ENCODE measurements at regions not wholly inside any gene's neighbourhood (a gene's known extent, or its start where the extent isn't known, plus 50 kb on each side); places are given as distances from the start of the nearest gene placed in this dataset.
A peak's percentile ranks its signal among the peaks of the same experiment; 100 is the strongest.
"Not testable (repeated sequence)": the region's sequence is repeated elsewhere in the genome, so short reads cannot be mapped to it uniquely, and the experiment has no call there.

DNA sequence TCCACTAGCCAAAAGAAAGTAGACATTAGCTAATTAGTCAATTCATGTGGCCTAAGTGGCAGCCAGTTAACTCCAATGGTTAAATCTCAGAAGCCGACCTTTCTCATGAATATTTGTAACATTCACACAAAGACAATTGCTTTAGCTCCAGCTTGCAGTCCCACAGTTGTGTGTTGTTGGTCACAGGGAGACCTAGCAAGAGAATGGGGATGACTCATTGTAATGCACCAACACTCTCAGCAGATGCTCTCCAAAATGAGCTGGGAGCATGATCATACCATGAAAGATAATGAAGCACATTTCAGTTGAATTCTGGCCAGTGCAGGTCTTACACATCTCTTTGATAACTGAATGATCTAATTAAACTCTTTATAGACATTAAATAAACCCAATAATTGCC is 160.4 kb downstream of the HLX start:
- TF ChIP-seq Cebpa-rat (IDR thresholded peaks at IDR 0.05) = no peak
- Histone ChIP-seq H3K9ac (no peak overlapping the region), H4K20me1 (no peaks in the 10 kb centered on the region), H3K4me3 (no peak overlapping the region), H3K4me1 (no peaks in the 10 kb centered on the region), H3K9me3 (no peaks in the 10 kb centered on the region; the same call in 1 of the 2 replicates), H3K36me3 (no peaks in the 10 kb centered on the region), H3K27ac (no peak overlapping the region), H3K27me3 (no peaks in the 10 kb centered on the region), H3K4me2 (no peak overlapping the region)

DNA sequence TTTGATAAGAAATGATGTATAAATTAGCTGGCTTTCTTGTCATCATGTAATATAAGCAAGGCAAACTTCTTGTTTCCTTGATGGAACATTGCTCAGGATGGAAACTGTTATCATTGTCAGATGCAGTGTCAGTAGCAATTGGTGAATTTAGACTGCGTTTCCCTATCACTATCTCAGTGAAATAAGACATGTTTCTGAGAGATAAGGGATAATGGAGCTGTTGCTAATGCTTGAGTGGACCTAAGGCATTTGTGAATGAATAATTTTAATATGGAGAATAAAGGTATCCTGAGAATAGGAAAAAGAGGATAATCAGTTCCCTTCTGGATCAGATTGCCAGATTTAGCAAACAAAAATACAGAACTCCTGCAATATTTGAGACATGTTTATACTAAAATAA is 160.9 kb downstream of the HLX start:
- Histone ChIP-seq H3K4me2 (no peak overlapping the region), H4K20me1 (no peaks in the 10 kb centered on the region), H3K9ac (no peak overlapping the region), H3K27ac (no peak overlapping the region), H3K36me3 (no peaks in the 10 kb centered on the region), H3K4me1 (no peaks in the 10 kb centered on the region; the same call in 1 of the 2 replicates), H3K27me3 (no peaks in the 10 kb centered on the region), H3K9me3 (no peaks in the 10 kb centered on the region; the same call in 1 of the 2 replicates), H3K4me3 (no peak overlapping the region)
- no peak for TF ChIP-seq Cebpa-rat (IDR thresholded peaks at IDR 0.05)

DNA sequence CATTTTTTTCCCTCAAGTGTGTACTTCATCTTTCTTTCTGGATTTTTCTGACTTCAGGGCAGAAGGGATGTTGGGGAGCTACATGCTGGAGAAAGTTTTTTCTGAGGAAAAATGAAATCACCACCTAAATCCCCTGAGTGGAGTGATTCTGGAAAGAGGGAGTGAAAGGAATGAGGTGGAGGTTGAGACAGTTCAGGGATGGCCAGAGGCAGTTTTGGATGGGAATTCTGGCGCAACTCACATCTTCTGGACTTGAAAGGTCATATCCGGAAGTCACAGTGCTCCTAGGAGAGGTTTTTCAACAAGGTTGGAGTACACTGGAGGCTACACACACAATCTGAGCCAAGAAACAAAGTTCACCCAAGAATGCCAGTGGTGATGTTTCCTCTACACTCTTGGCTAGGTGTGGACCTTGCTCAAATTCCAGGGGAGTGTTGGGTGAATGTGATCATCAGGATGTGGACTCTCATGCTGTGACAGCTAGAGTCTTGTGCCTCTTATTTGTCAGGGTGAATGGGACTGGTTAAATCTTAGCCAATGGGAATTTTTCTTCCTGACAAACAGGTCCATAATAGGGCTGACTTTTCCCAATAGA is 161.5 kb downstream of the HLX start:
- Histone ChIP-seq H3K27me3 (no peaks in the 10 kb centered on the region), H3K4me3 (no peak overlapping the region), H3K4me1 (peaks cover 7% of the 10 kb centered on the region), H3K4me2 (no peak overlapping the region), H3K36me3 (no peaks in the 10 kb centered on the region), H3K27ac (no peak overlapping the region), H3K9me3 (no peaks in the 10 kb centered on the region; the same call in 1 of the 2 replicates), H3K9ac (no peak overlapping the region), H4K20me1 (no peaks in the 10 kb centered on the region)
- no peak for TF ChIP-seq Cebpa-rat (IDR thresholded peaks at IDR 0.05)

DNA sequence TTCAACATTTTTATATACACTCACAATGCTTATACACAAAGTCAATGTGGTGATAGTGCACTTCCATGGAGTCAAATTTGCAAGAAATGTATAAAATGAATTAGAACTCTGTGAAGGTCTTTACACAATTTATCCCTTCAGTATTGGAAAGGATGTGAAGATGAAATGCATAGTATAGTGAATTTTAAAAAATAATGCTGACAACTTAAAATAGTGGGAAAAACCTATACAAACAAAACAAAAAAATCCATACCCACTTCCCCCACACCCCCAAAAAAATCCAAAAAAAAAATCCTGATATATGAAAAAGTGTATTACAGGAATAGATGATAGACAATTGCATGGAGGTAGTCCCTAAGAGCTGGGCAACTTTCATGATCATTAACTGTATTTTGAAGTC is 165.3 kb downstream of the HLX start:
- Histone ChIP-seq H3K36me3 (no peaks in the 10 kb centered on the region), H3K27me3 (no peaks in the 10 kb centered on the region), H3K27ac (no peak overlapping the region), H4K20me1 (no peaks in the 10 kb centered on the region), H3K4me1 (peaks cover 33% of the 10 kb centered on the region), H3K9ac (no peak overlapping the region), H3K9me3 (peaks cover 6% of the 10 kb centered on the region; the same call in 1 of the 2 replicates), H3K4me2 (no peak overlapping the region), H3K4me3 (no peak overlapping the region)
- TF ChIP-seq Cebpa-rat (IDR thresholded peaks at IDR 0.05) = no peak

DNA sequence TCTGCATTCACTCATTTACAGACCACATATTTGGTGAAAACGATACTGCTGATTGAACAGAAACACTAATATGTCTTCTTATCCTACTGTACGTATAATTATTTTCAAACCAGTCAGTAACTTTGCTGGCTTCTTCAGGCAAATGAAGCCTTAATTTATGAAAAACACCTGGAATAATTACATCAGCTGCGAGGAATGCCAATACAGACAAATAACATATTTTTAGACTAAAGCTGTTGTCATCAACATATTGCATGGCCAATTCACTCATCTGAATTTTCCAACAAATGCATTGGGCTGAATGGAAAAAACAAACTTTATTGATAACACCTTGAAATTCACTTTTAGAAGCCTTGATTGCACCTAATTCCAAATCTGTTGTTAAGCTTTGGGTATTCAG is 165.9 kb downstream of the HLX start:
- Histone ChIP-seq H3K27me3 (no peaks in the 10 kb centered on the region), H3K9me3 (peaks cover 12% of the 10 kb centered on the region; the same call in 1 of the 2 replicates), H3K9ac (no peak overlapping the region), H3K4me2 (no peak overlapping the region), H3K36me3 (no peaks in the 10 kb centered on the region), H3K4me3 (no peak overlapping the region), H4K20me1 (no peaks in the 10 kb centered on the region), H3K27ac (no peak overlapping the region), H3K4me1 (peaks cover 33% of the 10 kb centered on the region)
- no peak for TF ChIP-seq Cebpa-rat (IDR thresholded peaks at IDR 0.05)

DNA sequence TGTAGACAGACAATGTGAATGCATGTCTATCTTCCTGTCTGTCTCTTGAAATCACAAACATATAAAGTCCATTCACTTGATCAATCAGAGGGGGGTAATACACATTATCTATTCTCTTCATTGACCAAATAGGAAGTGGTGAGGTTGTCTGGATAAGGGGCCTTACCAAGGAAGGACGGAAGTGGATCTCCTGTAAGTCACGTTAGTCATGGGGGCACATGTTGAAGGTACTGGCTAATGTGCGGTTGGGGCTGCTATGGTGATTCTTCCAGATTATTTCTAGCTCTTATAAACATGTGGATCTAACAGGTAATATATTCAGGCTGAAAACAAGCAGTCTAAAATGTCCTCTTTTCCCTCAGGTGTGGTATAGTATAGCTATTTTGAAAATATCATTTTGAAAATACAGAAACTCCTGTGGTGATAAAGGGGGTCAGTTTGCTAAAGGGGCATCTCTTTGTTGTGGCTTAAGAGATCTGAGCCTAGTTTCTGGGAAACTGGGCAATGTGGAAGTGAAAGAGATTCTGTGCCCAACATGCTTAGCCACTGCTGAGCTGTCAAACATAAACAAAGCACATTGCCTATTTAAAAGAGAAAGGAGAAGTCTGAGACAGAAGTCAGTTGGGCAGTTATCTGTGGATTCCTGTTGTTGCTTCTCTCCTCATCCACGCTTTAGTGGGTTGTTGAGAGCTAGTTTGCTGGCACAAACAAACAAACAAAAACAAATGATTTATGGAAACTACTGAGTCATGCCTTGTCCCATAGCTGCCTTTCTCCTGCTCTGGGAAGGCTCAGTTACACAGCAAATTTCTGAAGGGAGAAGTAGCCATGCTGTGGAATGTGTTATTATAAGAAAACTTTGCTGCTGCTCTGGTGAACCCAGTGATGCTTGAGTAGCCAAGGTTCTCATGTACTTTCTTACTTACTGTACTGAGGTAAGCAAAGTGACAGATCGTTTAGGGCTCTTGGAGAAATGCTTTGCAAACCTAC is 166.9 kb downstream of the HLX start:
- Histone ChIP-seq H3K9me3 (peaks cover 14% of the 10 kb centered on the region; the same call in 1 of the 2 replicates), H4K20me1 (no peaks in the 10 kb centered on the region), H3K4me1 (peaks cover 33% of the 10 kb centered on the region), H3K4me2 (peak overlapping the region; percentile 70), H3K4me3 (no peak overlapping the region), H3K9ac (no peak overlapping the region), H3K36me3 (no peaks in the 10 kb centered on the region), H3K27me3 (no peaks in the 10 kb centered on the region), H3K27ac (peak overlapping the region; percentile 79)
- no peak for TF ChIP-seq Cebpa-rat (IDR thresholded peaks at IDR 0.05)

DNA sequence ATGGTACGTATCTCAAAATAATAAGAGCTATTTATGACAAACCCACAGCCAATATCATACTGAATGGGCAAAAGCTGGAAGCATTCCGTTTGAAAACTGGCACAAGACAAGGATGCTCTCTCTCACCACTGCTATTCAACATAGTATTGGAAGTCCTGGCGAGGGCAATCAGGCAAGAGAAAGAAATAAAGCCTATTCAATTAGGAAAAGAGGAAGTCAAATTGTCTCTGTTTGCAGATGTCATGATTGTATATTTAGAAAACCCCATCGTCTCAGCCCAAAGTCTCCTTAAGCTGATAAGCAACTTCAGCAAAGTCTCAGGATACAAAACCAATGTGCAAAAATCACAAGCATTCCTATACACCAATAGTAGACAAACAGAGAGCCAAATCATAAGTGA is 172.1 kb downstream of the HLX start:
- not testable (repeated sequence) for H3K36me3 ChIP-seq

DNA sequence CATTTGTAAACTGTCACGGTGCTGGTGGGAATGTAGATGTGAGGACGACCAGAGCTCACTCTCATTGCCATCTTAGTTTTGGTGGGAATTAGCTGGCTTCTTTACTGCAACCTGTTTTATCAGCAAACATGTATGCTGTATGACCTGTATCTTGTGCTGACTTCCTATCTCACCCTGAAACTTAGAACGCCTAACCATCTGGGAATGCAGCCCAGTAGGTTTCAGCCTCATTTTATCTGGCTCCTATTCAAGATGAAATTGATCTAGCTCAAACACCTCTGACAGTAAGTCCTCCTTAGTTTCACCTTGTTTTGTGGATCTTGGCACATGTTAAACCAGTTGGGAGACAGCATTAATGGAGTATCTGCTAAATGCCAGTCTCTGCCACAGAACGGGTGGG is 174.6 kb downstream of the HLX start:
- no peaks in the 10 kb centered on the region for H3K27me3 ChIP-seq
- no peaks in the 10 kb centered on the region; the same call in 1 of the 2 replicates for H3K4me1 ChIP-seq
- no peak overlapping the region for H3K4me3 ChIP-seq
- no peak for TF ChIP-seq Cebpa-rat (IDR thresholded peaks at IDR 0.05)
- peaks cover 14% of the 10 kb centered on the region; the same call in 1 of the 2 replicates for H3K9me3 ChIP-seq
- H3K36me3 ChIP-seq = no peaks in the 10 kb centered on the region
- no peak overlapping the region for H3K9ac ChIP-seq
- H3K27ac ChIP-seq = no peak overlapping the region
- no peaks in the 10 kb centered on the region for H4K20me1 ChIP-seq
- H3K4me2 ChIP-seq = no peak overlapping the region

More for the DNA sequence above, 172.1 kb downstream of the HLX start:
- not testable (repeated sequence) for H3K4me2 ChIP-seq, H4K20me1 ChIP-seq, H3K27me3 ChIP-seq, H3K9ac ChIP-seq, H3K27ac ChIP-seq, H3K4me3 ChIP-seq
- Histone ChIP-seq H3K4me1 (peaks cover 21% of the 10 kb centered on the region), H3K9me3 (peaks cover 14% of the 10 kb centered on the region; the same call in 1 of the 2 replicates)

DNA sequence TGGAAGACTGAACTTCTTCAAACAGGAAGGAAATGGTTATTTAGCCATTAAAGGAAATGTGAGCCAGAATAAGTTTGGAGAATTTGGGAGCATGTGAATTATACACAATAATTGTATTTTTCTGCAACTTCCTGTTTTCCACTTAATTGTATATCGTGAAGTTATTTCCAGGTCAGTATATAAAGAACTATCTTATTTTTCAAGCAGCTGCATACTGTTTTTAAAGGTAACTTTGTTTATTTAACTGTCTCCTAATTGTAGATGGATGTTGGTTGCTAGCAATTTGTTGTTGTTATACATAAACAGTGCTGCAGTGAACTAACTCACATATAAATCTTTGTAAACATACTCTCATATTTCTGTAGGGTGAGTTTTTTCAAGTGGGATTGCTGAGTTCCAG is 180.3 kb downstream of the HLX start:
- no peaks in the 10 kb centered on the region for H3K9me3 ChIP-seq
- H3K27ac ChIP-seq = no peak overlapping the region
- no peak overlapping the region for H3K9ac ChIP-seq
- no peaks in the 10 kb centered on the region for H4K20me1 ChIP-seq
- no peaks in the 10 kb centered on the region for H3K36me3 ChIP-seq
- no peak overlapping the region for H3K4me2 ChIP-seq
- H3K4me1 ChIP-seq = peaks cover 5% of the 10 kb centered on the region; the same call in 1 of the 2 replicates
- H3K4me3 ChIP-seq = no peak overlapping the region
- no peak for TF ChIP-seq Cebpa-rat (IDR thresholded peaks at IDR 0.05)
- no peaks in the 10 kb centered on the region for H3K27me3 ChIP-seq

DNA sequence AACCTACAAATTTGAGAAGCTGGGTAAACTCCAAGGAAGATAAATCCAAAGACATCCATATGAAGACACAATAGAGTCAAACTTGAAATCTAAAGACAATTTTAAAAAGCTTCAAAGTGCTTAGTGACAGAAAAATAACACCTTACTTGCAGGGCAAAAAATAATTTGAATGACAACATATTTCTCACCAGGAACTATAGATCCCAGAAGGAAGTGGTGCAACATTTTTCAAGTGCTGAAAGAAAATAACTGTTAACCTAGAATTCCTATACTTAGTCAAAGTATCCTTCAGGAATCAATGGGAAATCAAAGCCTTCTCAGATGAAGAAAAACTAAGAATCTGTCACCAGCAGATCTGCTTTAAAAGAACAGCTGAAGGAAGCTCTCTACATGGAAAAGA is 184.4 kb downstream of the HLX start:
- Histone ChIP-seq H3K27me3 (no peaks in the 10 kb centered on the region), H3K9me3 (no peaks in the 10 kb centered on the region), H4K20me1 (no peaks in the 10 kb centered on the region), H3K4me1 (peaks cover 22% of the 10 kb centered on the region), H3K4me2 (no peak overlapping the region), H3K36me3 (no peaks in the 10 kb centered on the region), H3K9ac (no peak overlapping the region), H3K4me3 (no peak overlapping the region), H3K27ac (no peak overlapping the region)
- TF ChIP-seq Cebpa-rat (IDR thresholded peaks at IDR 0.05) = no peak

Data from BLaER1 (cell line).